ENCODE measurements at regions not wholly inside any gene's neighbourhood (a gene's known extent, or its start where the extent isn't known, plus 50 kb on each side); places are given as distances from the start of the nearest gene placed in this dataset.
"Not testable (repeated sequence)": the region's sequence is repeated elsewhere in the genome, so short reads cannot be mapped to it uniquely, and the experiment has no call there.

GRCh38 chr11:49817705-49818430 lies 134.3 kb upstream of the OR4C13 start:
- H3K27ac Mint-ChIP-seq: not testable (repeated sequence)
- peaks cover 28% of the 10 kb centered on the region for H3K9me3 Mint-ChIP-seq (ENCODE audit: low read depth)

GRCh38 chr11:49823188-49823587 lies 129.0 kb upstream of the OR4C13 start:
- peaks cover 49% of the 10 kb centered on the region for H3K9me3 Mint-ChIP-seq (ENCODE audit: low read depth)
- not testable (repeated sequence) for H3K4me1 Mint-ChIP-seq (ENCODE audit: low read depth)

More at GRCh38 chr11:49817705-49818430, 134.3 kb upstream of the OR4C13 start:
- not testable (repeated sequence) for H3K36me3 Mint-ChIP-seq (ENCODE audit: insufficient read depth); H3K4me3 Mint-ChIP-seq (ENCODE audit: low read depth); DNase-seq (ENCODE audit: low spot score, unreplicated experiment); H3K4me1 Mint-ChIP-seq (ENCODE audit: low read depth); H3K27me3 Mint-ChIP-seq

GRCh38 chr11:49850541-49850940 lies 101.7 kb upstream of the OR4C13 start:
- H3K36me3 Mint-ChIP-seq (ENCODE audit: insufficient read depth); H3K27me3 Mint-ChIP-seq; H3K4me1 Mint-ChIP-seq (ENCODE audit: low read depth); H3K27ac Mint-ChIP-seq; DNase-seq (ENCODE audit: low spot score, unreplicated experiment); H3K4me3 Mint-ChIP-seq (ENCODE audit: low read depth): not testable (repeated sequence)
- H3K9me3 Mint-ChIP-seq (ENCODE audit: low read depth): peaks cover 22% of the 10 kb centered on the region

More at GRCh38 chr11:49823188-49823587, 129.0 kb upstream of the OR4C13 start:
- H3K4me3 Mint-ChIP-seq (ENCODE audit: low read depth); H3K27ac Mint-ChIP-seq; H3K27me3 Mint-ChIP-seq; DNase-seq (ENCODE audit: low spot score, unreplicated experiment); H3K36me3 Mint-ChIP-seq (ENCODE audit: insufficient read depth): not testable (repeated sequence)

GRCh38 chr11:49851511-49851910 lies 100.7 kb upstream of the OR4C13 start:
- Mint-ChIP-seq H3K4me3 (ENCODE audit: low read depth) (no peak overlapping the region), H3K9me3 (ENCODE audit: low read depth) (peaks cover 26% of the 10 kb centered on the region), H3K4me1 (ENCODE audit: low read depth) (no peaks in the 10 kb centered on the region), H3K27ac (no peak overlapping the region), H3K27me3 (no peaks in the 10 kb centered on the region), H3K36me3 (ENCODE audit: insufficient read depth) (peaks cover 3% of the 10 kb centered on the region)
- DNase-seq (ENCODE audit: low spot score, unreplicated experiment): no peak
- no peak for TF ChIP-seq CTCF (IDR thresholded peaks at IDR 0.05; ENCODE audit: unreplicated experiment)

- H3K27me3 Mint-ChIP-seq: no peaks in the 10 kb centered on the region
These were observed 100.2 kb upstream of the OR4C13 start for GRCh38 chr11:49851971-49852389.

GRCh38 chr11:49888875-49889274 lies 63.3 kb upstream of the OR4C13 start:
- H3K4me3 Mint-ChIP-seq (ENCODE audit: low read depth); DNase-seq (ENCODE audit: low spot score, unreplicated experiment); H3K27ac Mint-ChIP-seq; H3K36me3 Mint-ChIP-seq (ENCODE audit: insufficient read depth); H3K4me1 Mint-ChIP-seq (ENCODE audit: low read depth); H3K27me3 Mint-ChIP-seq: not testable (repeated sequence)
- peaks cover 31% of the 10 kb centered on the region for H3K9me3 Mint-ChIP-seq (ENCODE audit: low read depth)

More at GRCh38 chr11:49851971-49852389, 100.2 kb upstream of the OR4C13 start:
- no peak for TF ChIP-seq CTCF (IDR thresholded peaks at IDR 0.05; ENCODE audit: unreplicated experiment)
- peaks cover 27% of the 10 kb centered on the region for H3K9me3 Mint-ChIP-seq (ENCODE audit: low read depth)
- H3K36me3 Mint-ChIP-seq (ENCODE audit: insufficient read depth): peaks cover 3% of the 10 kb centered on the region
- H3K4me1 Mint-ChIP-seq (ENCODE audit: low read depth): no peaks in the 10 kb centered on the region
- no peak overlapping the region for H3K4me3 Mint-ChIP-seq (ENCODE audit: low read depth)
- DNase-seq (ENCODE audit: low spot score, unreplicated experiment): no peak
- no peak overlapping the region for H3K27ac Mint-ChIP-seq

- not testable (repeated sequence) for H3K4me1 Mint-ChIP-seq (ENCODE audit: low read depth); H3K27ac Mint-ChIP-seq; H3K27me3 Mint-ChIP-seq; H3K4me3 Mint-ChIP-seq (ENCODE audit: low read depth); DNase-seq (ENCODE audit: low spot score, unreplicated experiment); H3K36me3 Mint-ChIP-seq (ENCODE audit: insufficient read depth)
- peaks cover 40% of the 10 kb centered on the region for H3K9me3 Mint-ChIP-seq (ENCODE audit: low read depth)
These were observed 60.1 kb upstream of the OR4C13 start for GRCh38 chr11:49891910-49892671.

GRCh38 chr11:49893442-49893841 lies 58.7 kb upstream of the OR4C13 start:
- H3K27ac Mint-ChIP-seq; H3K4me1 Mint-ChIP-seq (ENCODE audit: low read depth); H3K36me3 Mint-ChIP-seq (ENCODE audit: insufficient read depth); H3K27me3 Mint-ChIP-seq; DNase-seq (ENCODE audit: low spot score, unreplicated experiment); H3K4me3 Mint-ChIP-seq (ENCODE audit: low read depth): not testable (repeated sequence)
- H3K9me3 Mint-ChIP-seq (ENCODE audit: low read depth): peaks cover 45% of the 10 kb centered on the region
